GM19099 (cell line): ENCODE measurements at regions not wholly inside any gene's neighbourhood (a gene's known extent, or its start where the extent isn't known, plus 50 kb on each side); places are given as distances from the start of the nearest gene placed in this dataset.

ENCODE experiments used
- POLR2A ChIP-seq: IDR thresholded peaks from 3 replicates; pipeline ENCODE4 v1.6.1; 2011; ENCODE audit warnings: low read depth; ENCODE audit not compliant: insufficient read length; ENCODE audit errors: extremely low read depth

DNA sequence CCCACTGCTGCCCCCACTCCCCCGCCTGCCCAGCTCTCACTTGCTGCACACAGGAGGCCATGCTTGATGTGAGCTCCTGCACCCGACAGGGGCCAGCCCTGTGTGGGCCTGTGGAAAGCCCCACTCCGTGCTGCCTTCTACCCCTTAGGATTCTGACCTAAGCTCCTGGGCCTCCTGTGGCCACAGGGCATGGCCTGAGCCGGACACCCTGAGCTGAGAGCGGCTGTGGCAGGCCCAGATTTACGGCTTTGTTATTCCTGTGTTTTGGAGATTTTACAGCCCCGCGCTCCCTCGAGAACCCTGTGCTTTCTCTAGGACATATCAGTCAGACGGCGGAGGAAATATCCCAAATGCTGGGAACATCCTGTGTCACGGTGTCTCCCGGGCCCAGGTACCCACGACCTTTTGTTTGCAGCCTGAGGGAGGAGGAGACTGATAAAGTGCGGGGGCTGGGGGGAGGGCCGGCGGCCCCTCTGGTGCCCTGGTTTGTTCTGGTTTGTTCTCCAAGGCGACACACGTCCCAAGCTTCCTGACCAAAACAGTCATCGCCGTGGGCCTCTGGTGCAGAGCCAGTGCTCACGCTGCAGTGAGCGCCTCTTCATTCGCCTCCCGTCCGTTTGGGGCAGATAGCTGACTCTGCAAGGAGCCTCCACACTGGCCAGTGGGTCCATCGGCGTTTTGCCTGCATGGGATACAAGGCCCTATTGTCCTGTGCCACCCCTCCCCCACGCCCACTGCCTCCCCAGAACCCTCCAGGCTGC is 363.4 kb downstream of the C16orf95 start:
- no peak for TF ChIP-seq POLR2A

DNA sequence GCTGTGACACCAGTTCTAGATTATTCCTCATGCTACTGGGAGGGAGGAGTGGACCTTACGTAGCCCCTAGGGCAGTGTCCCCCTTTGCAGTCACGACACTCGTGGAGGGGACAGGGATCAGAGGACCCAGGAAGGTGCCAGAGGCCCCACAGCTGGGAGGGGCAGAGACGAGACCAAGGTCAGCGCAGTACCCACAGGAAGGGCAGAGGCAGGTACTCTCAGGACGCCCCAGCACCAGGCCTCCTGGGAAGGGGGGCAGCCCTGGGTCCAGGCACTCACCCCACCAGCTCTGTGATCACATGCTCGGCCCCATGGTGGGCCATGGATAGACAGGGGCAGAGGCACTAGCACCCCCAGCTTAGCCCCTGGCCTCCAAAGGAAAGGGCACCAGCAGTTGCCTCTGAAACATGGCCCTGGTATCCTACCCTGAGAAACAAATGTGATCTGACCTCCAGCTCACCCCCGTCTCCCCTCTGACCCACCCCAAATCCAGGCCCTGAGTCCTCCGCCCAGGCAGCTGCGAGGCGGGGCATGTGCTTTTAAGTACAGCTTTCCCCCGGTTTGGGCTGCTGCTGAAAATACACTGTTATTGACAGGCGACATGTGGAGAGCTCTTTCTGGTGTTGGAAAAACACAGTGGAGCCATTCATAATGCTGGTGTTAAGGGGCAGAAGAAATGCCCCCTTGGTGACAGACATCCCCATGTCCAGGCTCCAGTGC is 361.9 kb downstream of the C16orf95 start:
- TF ChIP-seq POLR2A = no peak

DNA sequence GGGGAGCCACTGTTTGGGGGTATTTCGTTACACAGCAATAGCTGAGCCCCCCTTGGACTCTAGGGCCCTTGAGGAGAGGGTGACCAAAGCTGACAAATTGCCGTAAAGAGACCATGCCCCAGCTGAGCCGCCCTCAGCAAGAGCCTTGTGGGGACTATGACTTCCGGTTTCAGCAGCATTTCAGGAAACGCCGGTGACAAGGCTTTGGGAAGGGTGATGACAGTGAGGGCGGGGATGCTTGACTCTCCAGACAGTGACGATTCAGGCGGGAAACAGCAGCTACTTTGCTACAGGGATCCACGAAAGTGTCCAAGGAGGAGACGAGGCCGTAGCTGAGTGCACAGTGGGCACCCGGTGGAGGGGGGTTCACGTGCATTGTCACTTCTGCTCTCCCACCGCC is 360.8 kb downstream of the C16orf95 start:
- no peak for TF ChIP-seq POLR2A

DNA sequence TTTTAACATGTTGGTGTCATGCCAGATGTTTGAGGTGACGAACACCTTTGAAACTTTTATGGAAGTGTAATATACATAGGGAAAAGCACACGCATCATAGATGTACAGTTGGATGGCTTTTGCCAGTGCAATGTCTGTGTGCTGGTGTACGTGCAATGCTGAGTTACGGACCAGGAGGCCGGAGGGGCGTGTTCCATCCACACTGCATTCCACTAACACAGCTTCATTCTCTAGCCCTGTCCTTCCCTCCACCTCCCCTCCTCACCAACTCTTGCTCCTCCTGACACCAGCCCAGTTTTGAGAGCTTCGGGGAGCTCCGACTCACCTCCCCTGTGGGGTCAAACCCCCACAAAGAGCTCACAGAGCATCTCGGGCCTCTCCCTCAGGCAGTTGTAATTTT is 358.8 kb downstream of the C16orf95 start:
- no peak for TF ChIP-seq POLR2A

DNA sequence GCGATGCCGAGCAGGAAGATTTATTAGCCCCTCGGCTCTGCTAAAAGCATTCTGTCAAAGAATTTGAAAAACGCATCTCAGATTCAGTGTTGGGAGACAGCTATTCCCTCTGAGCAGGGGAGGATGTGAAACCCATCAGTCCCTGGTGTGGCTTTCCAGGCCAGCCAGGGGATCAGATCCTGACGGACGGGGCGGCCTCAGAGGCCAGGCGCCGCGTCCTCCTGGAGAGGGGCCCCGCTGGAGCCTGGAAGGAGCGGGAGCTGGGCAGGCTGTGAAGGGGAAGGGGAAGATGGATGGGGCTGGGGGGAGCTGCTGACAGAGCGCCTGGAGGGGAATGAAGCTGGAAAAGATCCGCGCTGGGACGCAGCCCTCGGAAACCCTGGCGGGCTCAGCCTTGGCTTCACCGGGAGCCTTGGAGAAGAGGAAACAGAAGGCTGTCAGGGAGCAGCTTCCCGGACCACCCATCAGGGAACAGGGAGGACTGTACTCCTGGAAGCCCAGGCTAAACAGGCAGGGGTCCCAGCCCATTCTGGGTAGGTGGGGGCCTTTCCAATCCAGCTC is 358.0 kb downstream of the C16orf95 start:
- TF ChIP-seq POLR2A = no peak

DNA sequence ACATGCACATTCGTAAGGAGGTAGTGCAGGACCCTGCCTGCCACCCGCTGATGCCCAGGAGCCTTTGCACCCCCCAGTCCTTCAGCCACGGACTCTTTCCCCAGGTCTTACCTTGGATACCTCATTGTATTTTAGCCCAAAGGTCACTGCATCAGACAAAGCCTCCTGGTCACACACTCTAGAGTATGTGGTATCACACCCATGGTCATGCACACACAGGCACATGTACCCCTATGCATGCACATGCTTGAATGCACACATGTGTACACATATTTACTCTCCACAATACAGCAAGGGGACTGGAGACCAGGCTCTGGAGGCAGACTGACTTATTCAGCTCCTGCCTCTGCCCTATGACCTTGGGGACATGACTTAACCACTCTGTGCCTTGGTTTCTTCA is 357.5 kb downstream of the C16orf95 start:
- no peak for TF ChIP-seq POLR2A

DNA sequence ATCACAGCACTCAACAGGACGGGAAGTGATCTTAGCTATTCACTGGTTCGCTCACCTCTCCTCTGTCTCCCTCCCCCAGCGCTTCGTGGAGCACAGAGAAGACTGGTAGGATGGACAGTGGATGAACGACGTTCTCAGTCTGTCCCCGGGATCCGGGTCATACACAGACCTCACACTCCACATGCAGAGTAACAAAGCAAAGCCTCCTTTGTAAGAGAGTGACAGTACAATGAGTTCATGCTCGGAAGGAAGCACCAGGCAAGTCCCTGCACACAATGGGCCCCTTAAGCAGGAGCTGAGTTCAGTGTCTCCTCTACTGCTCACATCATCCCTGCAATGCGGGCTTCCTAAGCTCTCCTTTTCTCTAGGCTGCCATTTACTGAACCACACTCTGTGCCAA is 356.9 kb downstream of the C16orf95 start:
- TF ChIP-seq POLR2A = no peak

DNA sequence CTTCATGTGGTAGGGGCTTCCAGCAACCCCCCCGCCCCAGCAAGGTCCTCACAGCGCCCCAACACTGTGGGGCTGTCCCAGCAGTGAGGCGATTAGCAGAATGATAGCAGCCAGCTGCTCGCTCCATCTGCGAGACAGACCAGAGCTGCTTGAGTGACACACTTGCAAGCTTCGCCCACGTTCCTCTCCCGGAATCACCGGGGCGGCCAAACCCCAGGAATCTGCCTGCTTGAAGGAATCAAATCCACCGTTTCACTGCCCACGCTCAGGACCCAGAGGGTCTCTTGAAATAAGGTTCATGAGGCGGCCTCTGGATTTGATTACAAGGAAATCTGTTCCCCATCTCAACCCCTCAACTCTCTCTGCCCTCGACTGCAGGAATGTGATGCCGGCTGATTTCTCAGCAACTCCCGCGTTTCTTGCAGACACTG is 356.0 kb downstream of the C16orf95 start:
- no peak for TF ChIP-seq POLR2A

DNA sequence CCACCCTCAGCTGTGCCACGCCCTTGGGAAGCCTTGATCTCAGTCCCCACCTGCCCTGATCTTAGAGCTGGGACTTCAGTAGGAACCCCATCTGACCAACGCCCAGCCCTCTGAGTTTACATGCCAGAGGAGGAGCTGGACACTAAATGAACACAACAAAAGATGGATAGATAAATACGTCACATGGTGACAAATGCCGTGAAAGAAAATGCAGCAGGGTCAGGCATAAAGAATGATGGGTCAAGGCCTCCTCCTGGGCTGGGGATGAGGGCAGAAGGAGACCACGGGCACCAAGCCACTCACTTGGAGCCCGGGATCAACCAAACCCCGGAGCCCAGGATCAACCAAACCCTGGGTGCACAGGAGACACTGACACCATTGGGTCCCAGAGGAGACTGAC is 354.9 kb downstream of the C16orf95 start:
- no peak for TF ChIP-seq POLR2A

DNA sequence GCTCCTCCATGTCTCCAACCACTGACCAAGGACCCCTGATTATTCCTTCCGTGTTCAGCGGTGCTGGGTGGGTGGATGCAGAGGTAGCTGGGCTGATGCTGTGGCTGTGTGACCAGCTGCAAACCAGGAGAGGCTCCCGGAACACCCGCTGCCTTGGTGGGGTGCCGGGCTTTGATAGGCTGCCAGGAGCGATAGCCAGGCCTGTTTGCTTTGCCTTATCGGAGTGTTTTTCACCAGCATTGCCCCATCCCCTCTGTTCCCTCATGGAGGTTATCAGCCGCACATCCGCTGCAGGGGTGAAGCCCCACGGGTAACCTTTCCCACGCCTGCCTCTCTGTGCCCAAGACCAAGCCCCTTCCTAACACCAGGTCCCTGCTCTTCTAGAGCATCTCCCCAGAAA is 354.3 kb downstream of the C16orf95 start:
- no peak for TF ChIP-seq POLR2A

DNA sequence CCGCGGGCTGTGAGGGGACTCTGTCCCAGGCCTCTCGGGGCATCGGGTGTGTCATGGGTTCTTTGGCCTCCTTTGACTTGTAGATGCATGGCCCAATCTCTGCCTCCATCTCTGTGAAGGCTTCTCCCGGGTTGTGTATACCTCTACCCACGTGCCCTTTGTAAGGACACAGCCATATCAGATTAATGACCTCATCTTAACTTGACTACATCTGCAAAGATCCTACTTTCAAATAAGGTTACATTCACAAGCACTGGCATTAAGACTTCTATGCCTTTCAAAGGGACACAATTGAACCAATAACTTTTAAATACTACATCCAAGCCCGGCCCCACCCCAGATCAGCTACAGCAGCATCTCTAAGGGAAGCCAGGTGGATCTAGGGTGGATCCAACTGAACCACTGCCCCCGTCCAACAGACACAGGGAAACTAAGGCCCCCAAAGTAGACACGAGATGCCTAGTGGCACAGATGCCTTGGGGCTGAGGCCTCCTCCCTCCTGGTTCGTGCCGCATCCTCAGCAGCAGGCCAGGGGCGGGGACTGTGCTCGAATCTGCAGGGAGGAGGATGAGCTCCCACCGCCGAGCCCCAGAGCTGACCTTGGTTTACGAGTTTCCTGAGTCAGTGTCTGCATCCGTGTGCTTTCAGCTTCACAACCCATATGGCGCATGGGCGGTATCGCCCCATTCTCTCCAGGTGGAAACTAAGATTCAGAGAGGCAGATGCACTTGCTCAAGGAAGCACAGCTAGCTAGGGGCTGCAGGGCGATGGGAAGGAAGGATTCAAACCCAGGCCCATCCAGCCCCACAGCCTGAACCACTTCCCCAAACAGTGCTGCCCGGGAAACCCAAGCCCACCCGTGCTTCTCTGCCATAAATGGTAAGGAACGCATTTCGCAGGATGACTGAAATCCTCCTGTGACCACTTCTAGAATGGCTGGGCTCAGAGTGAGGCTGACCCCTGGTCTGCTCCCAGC is 353.3 kb downstream of the C16orf95 start:
- TF ChIP-seq POLR2A = no peak

DNA sequence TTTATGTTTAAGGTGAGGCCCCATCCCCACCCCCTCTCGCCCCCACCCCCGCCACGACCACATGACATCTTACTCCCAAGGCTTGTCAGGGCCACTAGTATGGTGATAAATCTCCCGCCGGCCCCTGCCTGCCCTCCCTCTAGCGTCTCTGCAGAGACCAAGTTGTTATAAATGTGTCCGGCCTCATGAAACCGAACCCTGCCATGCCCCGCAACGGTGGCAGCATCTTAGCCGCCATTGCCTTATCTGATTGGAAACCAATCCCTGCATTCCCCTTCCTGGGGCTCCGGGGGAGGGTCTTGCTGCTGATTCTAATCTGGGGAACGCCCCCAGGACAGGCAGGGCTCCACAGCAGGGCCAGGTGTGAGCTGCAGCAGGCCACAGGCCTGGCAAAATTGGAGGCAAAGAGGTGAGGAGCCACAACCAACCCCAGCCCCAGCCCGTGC is 352.4 kb downstream of the C16orf95 start:
- no peak for TF ChIP-seq POLR2A

DNA sequence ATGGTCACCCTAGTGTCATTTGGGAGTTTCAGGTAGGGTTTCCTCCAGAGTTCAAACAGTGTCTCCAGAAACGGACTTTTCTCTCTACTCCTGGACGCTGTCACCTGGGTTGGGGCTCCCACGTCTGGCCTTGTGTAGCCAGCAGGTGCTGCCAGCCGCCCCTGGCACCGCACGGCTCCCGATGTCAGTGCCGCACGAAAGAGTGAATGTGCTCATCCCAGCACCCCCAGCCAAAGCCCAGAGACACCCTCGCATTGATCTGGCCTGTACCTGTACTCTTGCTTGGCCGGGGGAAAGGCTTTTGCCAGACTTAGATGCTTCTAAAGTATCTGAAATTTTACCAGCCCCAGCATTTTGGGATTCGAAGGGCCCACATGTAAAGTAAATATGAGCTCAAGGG is 351.9 kb downstream of the C16orf95 start:
- TF ChIP-seq POLR2A = no peak

DNA sequence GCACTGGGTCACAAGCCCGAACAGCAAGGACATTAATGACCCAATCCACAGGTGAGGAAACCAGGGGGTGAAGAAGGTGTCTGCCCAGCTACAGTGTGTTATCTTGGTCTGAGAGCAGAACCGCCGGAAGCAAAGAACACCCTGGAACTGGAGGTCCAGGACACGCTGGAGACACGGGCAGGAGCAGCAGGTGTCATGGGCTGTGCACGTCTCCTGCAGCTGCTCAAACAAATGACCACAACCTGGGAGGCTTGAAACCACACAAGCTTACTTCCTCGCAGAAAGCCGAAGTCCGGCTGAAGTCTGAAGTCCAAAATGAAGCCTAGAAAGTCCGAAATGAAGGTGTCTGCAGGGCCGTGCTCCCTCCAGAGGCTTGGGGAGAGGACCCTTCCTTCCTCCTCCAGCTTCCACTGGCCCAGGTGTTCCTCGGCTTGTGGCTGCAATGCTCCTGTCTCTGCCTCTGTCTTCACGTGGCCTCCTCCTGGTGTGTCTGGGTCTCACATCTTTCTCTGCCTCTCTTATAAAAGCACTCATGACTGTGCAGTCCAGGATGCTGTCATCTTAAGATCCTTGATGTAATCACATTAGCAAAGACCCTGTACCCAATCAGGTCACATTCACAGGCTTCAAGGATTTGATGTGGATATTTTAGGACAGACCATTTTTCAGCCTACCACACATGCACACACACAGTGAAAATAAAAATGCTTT is 351.2 kb downstream of the C16orf95 start:
- TF ChIP-seq POLR2A = no peak
